GM19025 (cell line): ENCODE measurements at regions not wholly inside any gene's neighbourhood (a gene's known extent, or its start where the extent isn't known, plus 50 kb on each side); places are given as distances from the start of the nearest gene placed in this dataset.

Experiments used
- ATAC-seq: cut with Tn5 transposase; IDR thresholded peaks from one replicate; pipeline ENCODE4 v1.9.1; 2021; ENCODE audit warnings: mild to moderate bottlenecking, low read depth, moderate library complexity; ENCODE audit not compliant: unreplicated experiment

DNA sequence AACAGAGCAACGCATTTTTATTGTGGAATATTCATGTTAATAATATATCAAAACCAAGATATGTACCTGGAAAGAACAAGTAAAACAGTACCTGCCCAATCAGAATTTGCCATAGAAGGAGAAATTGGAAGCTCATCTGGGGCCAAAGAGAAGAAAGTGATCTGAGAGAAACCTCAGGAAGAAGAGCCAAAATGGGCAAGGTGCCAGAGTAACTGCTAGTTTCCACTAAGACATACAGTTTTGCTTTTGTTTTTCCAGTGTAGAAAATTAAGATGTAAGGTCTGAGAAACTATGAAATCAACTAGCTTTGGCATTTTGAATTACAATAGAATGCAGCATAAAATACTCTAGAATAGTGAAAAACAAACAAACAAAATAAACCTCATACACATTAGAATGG is 2201.2 kb downstream of the ARAP2 start:
- ATAC-seq: no peak

- no peak for ATAC-seq
These were observed 2197.7 kb downstream of the ARAP2 start for GRCh38 chr4:34046580-34046979.

- ATAC-seq: no peak
These were observed 2197.0 kb downstream of the ARAP2 start for GRCh38 chr4:34047363-34047762.

DNA sequence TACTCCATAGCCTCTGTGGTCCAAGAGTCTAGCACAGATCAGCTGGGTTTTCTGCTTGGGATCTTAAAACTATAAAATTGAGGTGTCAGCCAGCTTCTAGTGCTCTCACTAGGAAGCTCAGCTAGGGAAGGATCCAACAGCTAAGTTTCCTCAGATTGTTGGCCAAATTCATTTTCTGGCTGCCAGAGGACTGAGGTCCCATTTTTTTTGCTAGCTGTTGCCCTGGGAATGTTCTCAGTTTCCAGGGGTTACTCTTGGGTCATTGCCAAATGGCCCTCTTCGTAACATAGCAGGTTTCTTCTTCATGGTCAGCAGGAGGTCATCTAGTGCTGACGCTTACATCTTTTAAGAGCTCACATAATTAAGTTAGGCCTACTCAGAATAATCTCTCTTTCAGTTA is 2178.2 kb downstream of the ARAP2 start:
- ATAC-seq: no peak

GRCh38 chr4:34091451-34091850 is 2152.9 kb downstream of the ARAP2 start:
- no peak for ATAC-seq

DNA sequence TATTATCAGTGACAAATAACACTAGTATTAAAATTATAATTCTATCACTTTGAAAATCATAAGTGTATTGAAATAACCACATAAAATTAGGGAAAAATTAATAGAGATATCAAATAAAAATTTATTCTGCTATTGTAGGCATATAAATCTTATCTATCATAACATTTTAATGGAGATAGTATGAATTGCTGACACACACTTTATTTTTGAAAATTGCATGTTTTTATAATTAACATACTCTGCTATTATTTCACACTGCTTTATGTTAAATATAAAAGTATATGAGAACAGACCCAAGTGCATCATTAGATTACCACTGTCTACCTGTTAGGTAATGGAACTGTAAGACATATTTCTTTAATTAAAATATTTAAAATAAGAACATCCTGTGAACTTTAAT is 2150.2 kb downstream of the ARAP2 start:
- no peak for ATAC-seq

- ATAC-seq: no peak
These were observed 2139.0 kb downstream of the ARAP2 start for GRCh38 chr4:34105311-34105710.

DNA sequence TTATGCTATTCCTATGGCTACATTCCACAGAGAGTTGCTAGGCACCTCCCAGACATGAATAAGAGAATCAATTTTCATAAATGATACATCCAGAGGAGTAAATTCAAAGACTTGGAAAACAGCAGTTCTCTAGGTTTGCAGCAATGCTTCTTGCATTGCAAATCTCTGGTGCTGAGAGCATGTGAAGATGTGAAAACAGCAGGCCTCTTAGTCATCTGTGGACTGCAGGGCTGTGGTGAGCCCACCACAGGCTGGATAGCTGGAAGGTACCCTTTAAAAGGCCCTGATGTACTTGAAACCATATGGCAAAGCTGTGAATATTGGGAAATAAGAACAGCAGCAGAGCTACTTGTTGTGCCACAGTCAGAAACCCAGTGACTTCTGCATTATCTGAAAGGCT is 2135.9 kb downstream of the ARAP2 start:
- ATAC-seq: no peak

GRCh38 chr4:34112573-34112972 is 2131.7 kb downstream of the ARAP2 start:
- ATAC-seq: no peak

DNA sequence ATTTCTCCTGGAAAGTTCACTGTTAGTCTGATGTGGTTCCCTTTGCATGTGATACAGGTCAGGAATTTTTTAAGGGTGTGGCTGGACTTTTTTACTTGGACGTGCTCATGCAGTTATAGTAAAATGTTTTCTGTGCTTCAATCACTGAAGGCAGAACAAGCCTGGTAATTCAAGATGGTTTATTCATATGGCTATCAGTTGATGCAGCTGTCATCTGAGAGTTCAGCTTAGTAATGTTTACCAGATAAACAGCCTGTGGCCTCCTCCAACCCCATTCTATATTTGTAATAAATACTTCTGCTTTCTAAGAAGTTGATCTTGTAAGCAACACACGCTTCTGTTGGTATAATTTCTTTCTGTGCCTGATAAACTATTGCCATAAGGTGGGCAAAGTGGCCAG is 2105.9 kb downstream of the ARAP2 start:
- ATAC-seq: no peak

DNA sequence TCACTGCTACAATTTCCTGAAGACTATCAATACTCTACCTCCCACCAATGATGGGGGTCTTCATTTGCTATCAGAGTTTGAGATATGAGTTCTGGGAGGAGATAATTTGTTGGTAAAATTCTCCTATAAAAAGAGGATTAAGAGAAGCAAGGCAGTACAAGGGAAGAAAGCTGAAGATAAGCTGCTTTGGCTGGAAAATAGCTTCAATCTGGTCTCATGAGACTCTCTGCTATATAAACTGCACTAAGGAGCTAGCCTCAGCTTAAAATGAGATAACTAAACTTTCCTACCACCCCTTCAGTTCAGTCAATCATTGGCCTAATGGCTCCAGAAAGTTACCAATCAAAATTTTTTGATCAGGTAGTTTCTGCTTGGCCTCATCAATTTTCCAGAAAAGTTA is 2105.0 kb downstream of the ARAP2 start:
- ATAC-seq: no peak

- no peak for ATAC-seq
These were observed 2095.9 kb downstream of the ARAP2 start for GRCh38 chr4:34148322-34148908.

DNA sequence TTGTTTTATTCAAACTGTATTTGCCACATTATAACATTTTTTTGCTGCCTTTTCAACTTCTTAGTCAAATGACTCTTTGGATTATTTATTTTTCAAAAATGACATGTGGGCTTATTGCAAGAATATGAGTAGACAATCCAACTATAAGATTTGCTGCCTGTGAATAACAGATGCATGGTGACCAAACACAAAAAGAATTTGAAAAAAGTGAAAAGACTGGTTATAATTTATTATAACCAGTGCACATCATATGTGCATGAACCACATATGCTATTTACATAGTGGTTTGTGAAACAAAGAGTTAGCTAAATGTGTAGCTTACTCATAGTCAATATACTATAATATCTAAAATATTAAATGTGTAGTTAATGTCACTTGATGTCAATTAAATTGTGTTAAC is 2086.8 kb downstream of the ARAP2 start:
- no peak for ATAC-seq

GRCh38 chr4:34158878-34159277 is 2085.4 kb downstream of the ARAP2 start:
- ATAC-seq: no peak

DNA sequence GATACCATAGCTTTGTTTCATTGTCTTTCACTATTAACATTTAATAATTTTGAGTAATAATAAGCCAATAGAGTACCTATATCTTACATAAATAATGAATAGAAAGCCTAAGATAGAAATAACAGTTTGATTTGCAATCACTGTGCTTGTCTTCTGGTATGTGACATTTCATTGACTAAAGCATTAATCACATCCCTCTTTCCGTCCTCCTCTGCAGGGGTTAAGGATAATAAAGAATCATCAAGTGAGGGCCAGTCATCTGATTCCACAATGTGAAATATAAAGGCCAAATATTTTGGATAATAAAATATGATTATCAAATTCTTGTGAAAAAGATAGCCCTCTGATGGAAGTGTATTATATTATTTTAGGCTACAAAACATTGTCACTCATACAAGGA is 2073.4 kb downstream of the ARAP2 start:
- ATAC-seq: no peak

DNA sequence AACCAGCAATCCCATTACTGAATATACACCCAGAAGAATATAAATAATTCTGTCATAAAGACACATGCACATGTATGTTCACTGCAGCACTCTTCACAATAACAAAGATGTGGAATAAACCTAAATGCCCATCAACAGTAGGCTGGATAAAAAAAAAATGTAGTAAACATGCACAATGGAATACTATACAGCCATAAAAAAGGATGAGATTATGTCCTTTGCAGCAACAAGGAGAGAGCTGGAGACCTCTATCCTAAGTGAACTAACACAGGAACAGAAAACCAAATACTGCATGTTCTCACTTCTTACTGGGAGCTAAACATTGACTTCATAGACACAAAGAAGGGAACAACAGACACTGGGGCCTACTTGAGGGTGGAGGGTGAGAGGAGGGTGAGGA is 2067.7 kb downstream of the ARAP2 start:
- no peak for ATAC-seq

- ATAC-seq: no peak
These were observed 2065.8 kb downstream of the ARAP2 start for GRCh38 chr4:34178476-34178875.

GRCh38 chr4:34181311-34181841 is 2062.9 kb downstream of the ARAP2 start:
- no peak for ATAC-seq

DNA sequence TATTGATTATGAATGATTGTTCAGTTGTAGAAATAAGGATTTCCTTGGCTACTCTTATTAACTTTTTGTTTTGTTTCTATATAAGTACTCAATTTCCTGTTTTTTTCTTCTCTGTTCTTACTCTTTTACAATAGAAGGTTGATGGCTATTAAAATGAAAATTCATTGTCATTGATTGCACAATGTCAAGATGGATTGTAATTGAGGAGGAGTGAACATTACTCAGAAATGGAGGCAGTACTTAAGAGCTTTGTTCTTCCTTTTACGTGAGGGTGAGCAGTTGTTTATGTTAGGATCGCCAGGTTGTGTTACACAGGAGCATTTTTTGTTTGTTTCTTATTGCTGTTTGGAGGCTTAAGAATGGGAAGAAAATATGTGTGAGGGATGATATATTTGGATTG is 2062.4 kb downstream of the ARAP2 start:
- no peak for ATAC-seq

GRCh38 chr4:34182306-34182705 is 2062.0 kb downstream of the ARAP2 start:
- no peak for ATAC-seq

DNA sequence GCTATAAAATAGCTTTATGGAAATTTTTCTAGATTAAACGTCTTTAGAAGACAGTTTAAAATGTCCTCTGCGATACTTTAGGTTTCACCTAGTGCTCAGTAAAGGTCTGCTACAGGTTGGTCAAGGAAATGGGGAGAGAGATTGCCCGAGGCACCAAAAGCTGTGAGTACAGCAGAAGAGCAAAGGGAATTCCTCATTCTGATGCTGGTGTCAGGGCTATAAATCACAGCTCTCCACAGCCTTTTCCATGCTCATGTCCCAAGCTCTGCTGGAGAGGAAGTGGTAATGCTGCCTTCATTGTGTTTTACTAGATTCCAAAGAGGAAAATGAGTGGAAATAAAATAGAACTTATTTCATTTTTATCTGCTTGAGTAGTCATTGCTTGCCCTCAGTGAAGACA is 2060.4 kb downstream of the ARAP2 start:
- ATAC-seq: no peak

DNA sequence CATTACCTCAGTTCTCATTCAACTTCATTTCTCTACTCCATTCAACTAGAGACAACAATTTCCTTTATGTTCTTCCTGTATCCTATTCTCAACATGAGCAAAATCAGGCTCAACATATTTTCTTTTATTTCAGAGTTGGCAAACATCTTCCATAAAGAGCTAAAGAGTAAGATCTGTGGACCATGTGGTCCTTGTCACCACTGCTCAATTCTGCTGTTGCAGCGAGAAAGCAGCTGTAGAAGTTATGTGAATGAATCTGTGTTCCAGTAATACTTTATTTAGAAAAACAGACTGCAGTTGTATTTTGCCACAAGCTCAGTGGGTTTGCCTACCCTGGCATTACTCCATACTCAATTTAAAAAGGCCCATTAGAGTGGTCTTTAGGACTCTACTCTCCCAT is 2057.3 kb downstream of the ARAP2 start:
- ATAC-seq: no peak

DNA sequence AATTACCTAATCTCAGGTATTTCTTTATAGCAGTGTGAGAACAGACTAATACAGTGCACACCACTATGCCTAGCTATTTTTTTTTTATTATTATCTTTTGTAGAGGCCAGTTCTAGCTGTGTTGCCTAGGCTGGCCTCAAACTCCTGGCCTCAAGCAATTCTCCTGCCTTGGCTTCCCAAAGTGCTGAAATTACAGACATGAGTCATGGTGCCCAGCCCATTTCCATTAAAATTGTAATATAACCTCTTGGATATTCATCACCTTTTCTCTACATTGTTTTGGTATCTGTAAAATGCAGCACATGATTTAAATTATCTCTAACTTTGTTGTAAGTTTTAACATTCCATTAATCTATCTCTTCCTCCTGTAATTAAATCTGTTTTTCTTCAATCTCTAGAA is 2052.9 kb downstream of the ARAP2 start:
- no peak for ATAC-seq
